Astrocyte of the spinal cord (primary cell): ENCODE measurements at regions not wholly inside any gene's neighbourhood (a gene's known extent, or its start where the extent isn't known, plus 50 kb on each side); places are given as distances from the start of the nearest gene placed in this dataset.
A peak's percentile ranks its signal among the peaks of the same experiment; 100 is the strongest.

ENCODE experiments used
- DNase-seq: peaks from one replicate; pipeline ENCODE4 v3.0.0; 2011; ENCODE audit warnings: low read depth, low spot score
- H3K4me3 ChIP-seq: 2 replicates; pipeline ENCODE4 v1.5.1; 2011; ENCODE audit warnings: low read depth, mild to moderate bottlenecking, low read length, moderate library complexity
- in situ Hi-C: cut with HindIII; loops from 2 replicates; pipeline ENCODE4 v1.10.0; 2017; ENCODE audit warnings: low sequenced_read_pairs
- TF ChIP-seq, protein P1 (sequence below): IDR thresholded peaks from 2 replicates; pipeline ENCODE4 v1.5.1; 2012; ENCODE audit warnings: low read depth, mild to moderate bottlenecking, low read length, inconsistent platforms

GRCh38 chr2:45214550-45214949 is 205.3 kb upstream of the SIX2 start:
- no peak overlapping the region for H3K4me3 ChIP-seq
- in situ Hi-C loops: no loop called here
- no peak for DNase-seq
- TF ChIP-seq, protein P1, sequence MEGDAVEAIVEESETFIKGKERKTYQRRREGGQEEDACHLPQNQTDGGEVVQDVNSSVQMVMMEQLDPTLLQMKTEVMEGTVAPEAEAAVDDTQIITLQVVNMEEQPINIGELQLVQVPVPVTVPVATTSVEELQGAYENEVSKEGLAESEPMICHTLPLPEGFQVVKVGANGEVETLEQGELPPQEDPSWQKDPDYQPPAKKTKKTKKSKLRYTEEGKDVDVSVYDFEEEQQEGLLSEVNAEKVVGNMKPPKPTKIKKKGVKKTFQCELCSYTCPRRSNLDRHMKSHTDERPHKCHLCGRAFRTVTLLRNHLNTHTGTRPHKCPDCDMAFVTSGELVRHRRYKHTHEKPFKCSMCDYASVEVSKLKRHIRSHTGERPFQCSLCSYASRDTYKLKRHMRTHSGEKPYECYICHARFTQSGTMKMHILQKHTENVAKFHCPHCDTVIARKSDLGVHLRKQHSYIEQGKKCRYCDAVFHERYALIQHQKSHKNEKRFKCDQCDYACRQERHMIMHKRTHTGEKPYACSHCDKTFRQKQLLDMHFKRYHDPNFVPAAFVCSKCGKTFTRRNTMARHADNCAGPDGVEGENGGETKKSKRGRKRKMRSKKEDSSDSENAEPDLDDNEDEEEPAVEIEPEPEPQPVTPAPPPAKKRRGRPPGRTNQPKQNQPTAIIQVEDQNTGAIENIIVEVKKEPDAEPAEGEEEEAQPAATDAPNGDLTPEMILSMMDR: no peak

GRCh38 chr2:45212953-45213635 is 203.8 kb upstream of the SIX2 start:
- TF ChIP-seq, protein P1: no peak
- peak; percentile 47 for DNase-seq
- in situ Hi-C loops: no loop called here

GRCh38 chr2:45211636-45212035 is 202.4 kb upstream of the SIX2 start:
- in situ Hi-C loops: no loop called here
- DNase-seq: no peak
- H3K4me3 ChIP-seq: no peak overlapping the region
- TF ChIP-seq, protein P1: no peak

More at GRCh38 chr2:45212953-45213635, 203.8 kb upstream of the SIX2 start:
- H3K4me3 ChIP-seq: no peak overlapping the region

- TF ChIP-seq, protein P1: no peak
- H3K4me3 ChIP-seq: no peak overlapping the region
- in situ Hi-C loops: no loop called here
- no peak for DNase-seq
These were observed 201.4 kb upstream of the SIX2 start for GRCh38 chr2:45210462-45211195.

GRCh38 chr2:45209875-45210274 is 200.6 kb upstream of the SIX2 start:
- in situ Hi-C loops: no loop called here
- TF ChIP-seq, protein P1: no peak
- DNase-seq: no peak
- no peak overlapping the region for H3K4me3 ChIP-seq

DNA sequence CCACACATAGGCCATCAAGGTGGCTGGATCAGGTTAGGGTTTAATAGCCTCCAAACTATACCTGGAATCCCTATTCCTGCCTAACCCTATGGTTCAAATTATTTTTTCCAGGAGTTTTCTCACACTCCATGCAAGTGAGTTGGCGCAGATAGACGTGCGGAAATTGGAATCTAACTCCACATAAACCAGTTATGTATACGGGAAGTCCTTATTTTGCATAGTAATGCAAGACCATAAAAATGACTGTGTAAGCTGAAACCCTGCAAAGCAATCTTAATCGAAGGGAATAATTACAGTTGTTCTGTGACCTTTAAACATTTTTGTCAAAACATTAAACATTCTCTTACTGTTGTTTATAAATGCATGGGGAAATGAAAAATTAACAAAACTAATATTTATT is 200.1 kb upstream of the SIX2 start:
- no peak overlapping the region for H3K4me3 ChIP-seq
- TF ChIP-seq, protein P1: no peak
- in situ Hi-C loops: no loop called here
- DNase-seq: no peak
